IPS-15b (cell line): ENCODE measurements at regions not wholly inside any gene's neighbourhood (a gene's known extent, or its start where the extent isn't known, plus 50 kb on each side); places are given as distances from the start of the nearest gene placed in this dataset.
"Not testable (repeated sequence)": the region's sequence is repeated elsewhere in the genome, so short reads cannot be mapped to it uniquely, and the experiment has no call there.

ENCODE experiments used
- H3K27me3 ChIP-seq: one replicate; pipeline ENCODE4 v1.6.1; 2013; ENCODE audit warnings: low read length; ENCODE audit not compliant: control insufficient read depth, insufficient read depth
- H3K36me3 ChIP-seq: one replicate; pipeline ENCODE4 v1.6.1; 2013; ENCODE audit warnings: low read length; ENCODE audit not compliant: control insufficient read depth, insufficient read depth
- H3K4me1 ChIP-seq: one replicate; pipeline ENCODE4 v1.6.1; 2013; ENCODE audit warnings: mild to moderate bottlenecking, low read length; ENCODE audit not compliant: control insufficient read depth, insufficient read depth
- H3K4me3 ChIP-seq: one replicate; pipeline ENCODE4 v1.5.1; 2013; ENCODE audit warnings: low read depth, low read length
- H3K9ac ChIP-seq: one replicate; pipeline ENCODE4 v1.6.1; 2013; ENCODE audit warnings: low read depth, mild to moderate bottlenecking, low read length
- H3K9me3 ChIP-seq: one replicate; pipeline ENCODE4 v1.6.1; 2013; ENCODE audit warnings: mild to moderate bottlenecking, low read length; ENCODE audit not compliant: control insufficient read depth, insufficient read depth

- H3K4me1 ChIP-seq: peaks cover 9% of the 10 kb centered on the region
- no peak overlapping the region for H3K9ac ChIP-seq
- H3K36me3 ChIP-seq: no peaks in the 10 kb centered on the region
- no peak overlapping the region for H3K4me3 ChIP-seq
- no peaks in the 10 kb centered on the region for H3K27me3 ChIP-seq
- H3K9me3 ChIP-seq: no peaks in the 10 kb centered on the region
Observed at GRCh38 chr18:78816916-78817315, 162.7 kb upstream of the SALL3 start.

GRCh38 chr18:78818495-78818894, 161.1 kb upstream of the SALL3 start:
- peaks cover 8% of the 10 kb centered on the region for H3K4me1 ChIP-seq
- H3K9ac ChIP-seq: no peak overlapping the region
- H3K4me3 ChIP-seq: no peak overlapping the region
- H3K27me3 ChIP-seq: no peaks in the 10 kb centered on the region
- no peaks in the 10 kb centered on the region for H3K36me3 ChIP-seq
- H3K9me3 ChIP-seq: no peaks in the 10 kb centered on the region

GRCh38 chr18:78818961-78819360, 160.7 kb upstream of the SALL3 start:
- no peak overlapping the region for H3K4me3 ChIP-seq
- no peak overlapping the region for H3K9ac ChIP-seq
- no peaks in the 10 kb centered on the region for H3K9me3 ChIP-seq
- no peaks in the 10 kb centered on the region for H3K27me3 ChIP-seq
- peaks cover 5% of the 10 kb centered on the region for H3K4me1 ChIP-seq
- H3K36me3 ChIP-seq: no peaks in the 10 kb centered on the region

GRCh38 chr18:78820161-78820834, 159.3 kb upstream of the SALL3 start:
- no peaks in the 10 kb centered on the region for H3K9me3 ChIP-seq
- no peaks in the 10 kb centered on the region for H3K36me3 ChIP-seq
- H3K9ac ChIP-seq: no peak overlapping the region
- no peaks in the 10 kb centered on the region for H3K27me3 ChIP-seq
- H3K4me1 ChIP-seq: no peaks in the 10 kb centered on the region
- no peak overlapping the region for H3K4me3 ChIP-seq

- Histone ChIP-seq H3K27me3 (no peaks in the 10 kb centered on the region), H3K9ac (no peak overlapping the region), H3K4me3 (no peak overlapping the region), H3K4me1 (no peaks in the 10 kb centered on the region), H3K9me3 (no peaks in the 10 kb centered on the region), H3K36me3 (no peaks in the 10 kb centered on the region)
Observed at GRCh38 chr18:78821396-78821795, 158.2 kb upstream of the SALL3 start.

GRCh38 chr18:78822171-78822948, 157.3 kb upstream of the SALL3 start:
- Histone ChIP-seq H3K4me3 (no peak overlapping the region), H3K9me3 (no peaks in the 10 kb centered on the region), H3K9ac (no peak overlapping the region), H3K4me1 (no peaks in the 10 kb centered on the region), H3K36me3 (no peaks in the 10 kb centered on the region), H3K27me3 (no peaks in the 10 kb centered on the region)

GRCh38 chr18:78822949-78823285, 156.7 kb upstream of the SALL3 start:
- Histone ChIP-seq H3K27me3 (no peaks in the 10 kb centered on the region), H3K36me3 (no peaks in the 10 kb centered on the region), H3K9me3 (no peaks in the 10 kb centered on the region), H3K4me3 (no peak overlapping the region), H3K9ac (no peak overlapping the region), H3K4me1 (no peaks in the 10 kb centered on the region)

- Histone ChIP-seq H3K9me3 (no peaks in the 10 kb centered on the region), H3K36me3 (no peaks in the 10 kb centered on the region), H3K4me1 (no peaks in the 10 kb centered on the region), H3K4me3 (no peak overlapping the region), H3K9ac (no peak overlapping the region), H3K27me3 (no peaks in the 10 kb centered on the region)
Observed at GRCh38 chr18:78825168-78825567, 154.4 kb upstream of the SALL3 start.

GRCh38 chr18:78826631-78827030, 153.0 kb upstream of the SALL3 start:
- H3K9ac ChIP-seq: no peak overlapping the region
- H3K36me3 ChIP-seq: no peaks in the 10 kb centered on the region
- no peak overlapping the region for H3K4me3 ChIP-seq
- no peaks in the 10 kb centered on the region for H3K4me1 ChIP-seq
- no peaks in the 10 kb centered on the region for H3K9me3 ChIP-seq
- H3K27me3 ChIP-seq: no peaks in the 10 kb centered on the region

- no peak overlapping the region for H3K4me3 ChIP-seq
- no peaks in the 10 kb centered on the region for H3K27me3 ChIP-seq
- no peaks in the 10 kb centered on the region for H3K36me3 ChIP-seq
- no peaks in the 10 kb centered on the region for H3K9me3 ChIP-seq
- H3K4me1 ChIP-seq: no peaks in the 10 kb centered on the region
- H3K9ac ChIP-seq: no peak overlapping the region
Observed at GRCh38 chr18:78827141-78827540, 152.5 kb upstream of the SALL3 start.

GRCh38 chr18:78828131-78828530, 151.5 kb upstream of the SALL3 start:
- Histone ChIP-seq H3K9ac (no peak overlapping the region), H3K4me1 (no peaks in the 10 kb centered on the region), H3K27me3 (no peaks in the 10 kb centered on the region), H3K36me3 (no peaks in the 10 kb centered on the region), H3K4me3 (no peak overlapping the region), H3K9me3 (no peaks in the 10 kb centered on the region)

- H3K27me3 ChIP-seq, H3K9me3 ChIP-seq, H3K9ac ChIP-seq, H3K36me3 ChIP-seq, H3K4me3 ChIP-seq, H3K4me1 ChIP-seq: not testable (repeated sequence)
Observed at GRCh38 chr18:78829026-78829425, 150.6 kb upstream of the SALL3 start.
